PC-3 (cell line): ENCODE measurements at regions not wholly inside any gene's neighbourhood (a gene's known extent, or its start where the extent isn't known, plus 50 kb on each side); places are given as distances from the start of the nearest gene placed in this dataset.

ENCODE experiments used
- CTCF ChIP-seq: fragments of 300-600 bp; sonication (generic); conservative IDR thresholded peaks from 2 replicates; pipeline ENCODE4 v1.5.1; 2017; ENCODE audit warnings: antibody characterized with exemption, low read depth, mild to moderate bottlenecking, low read length
- EZH2 ChIP-seq: fragments of 300-600 bp; sonication (generic); IDR thresholded peaks from one replicate; pipeline ENCODE4 v1.6.1; 2017; ENCODE audit warnings: antibody characterized with exemption, mild to moderate bottlenecking, low read length; ENCODE audit not compliant: unreplicated experiment

- TF ChIP-seq CTCF, result no peak
- no peak for TF ChIP-seq EZH2
Measured at GRCh38 chr10:85319826-85320225, 991.4 kb downstream of the CCSER2 start.
